IMR-90 (cell line): ENCODE measurements at regions not wholly inside any gene's neighbourhood (a gene's known extent, or its start where the extent isn't known, plus 50 kb on each side); places are given as distances from the start of the nearest gene placed in this dataset.

Source experiments
- ATAC-seq: fragments of 200-7000 bp; cut with Tn5 transposase; 2 replicates; pipeline ENCODE4 v1.9.1; 2020; ENCODE audit warnings: low read depth, mild to moderate bottlenecking, moderate library complexity
- BruUV-seq: library from RNA; stranded (reverse); fragments of 400-500 nt; replicated peaks from 2 replicates; lab custom pipeline; 2021; lab: Mats Ljungman, UMichigan
- CTCF ChIA-PET: fragments of 300-600 bp; formaldehyde crosslinking; extraction: SDS; loops from one replicate; lab custom pipeline; 2021; ENCODE audit warnings: antibody characterized with exemption; lab: Yijun Ruan, JAX
- POLR2A ChIA-PET: fragments of 300-600 bp; sonication (Branson Sonifier 250); formaldehyde crosslinking; loops from one replicate; lab custom pipeline; 2022; ENCODE audit warnings: antibody characterized with exemption; ENCODE audit not compliant: unreplicated experiment; lab: Charles Lee
- DNase-seq: peaks from one replicate; pipeline ENCODE4 v3.0.0; 2013
- H2AFZ ChIP-seq: replicated peaks from 2 replicates; pipeline ENCODE3; 2013; ENCODE audit warnings: low read length, mild to moderate bottlenecking; ENCODE audit not compliant: poor library complexity
- H2AK5ac ChIP-seq: 2 replicates; pipeline ENCODE4 v1.6.1; 2013; ENCODE audit warnings: low read depth, low read length, inconsistent platforms
- H2AK9ac ChIP-seq: replicated peaks from 2 replicates; pipeline ENCODE3; 2013; ENCODE audit warnings: mild to moderate bottlenecking, low read depth, low read length, moderate library complexity; ENCODE audit not compliant: poor library complexity
- H2BK120ac ChIP-seq: 2 replicates; pipeline ENCODE4 v1.6.1; 2013; ENCODE audit warnings: low read depth, low read length, inconsistent platforms
- H2BK15ac ChIP-seq: 3 replicates; pipeline ENCODE4 v1.6.1; 2013; ENCODE audit warnings: low read depth, low read length, inconsistent platforms
- H2BK20ac ChIP-seq: 2 replicates; pipeline ENCODE4 v1.6.1; 2013; ENCODE audit warnings: low read depth, mild to moderate bottlenecking, inconsistent platforms, low read length, moderate library complexity
- H2BK5ac ChIP-seq: 2 replicates; pipeline ENCODE4 v1.6.1; 2013; ENCODE audit warnings: mild to moderate bottlenecking, low read depth, low read length, inconsistent platforms; ENCODE audit not compliant: poor library complexity, severe bottlenecking
- H3K14ac ChIP-seq: replicated peaks from 2 replicates; pipeline ENCODE4 v1.6.1; 2013; ENCODE audit warnings: low read depth, low read length, inconsistent platforms
- H3K18ac ChIP-seq: 2 replicates; pipeline ENCODE4 v1.6.1; 2013; ENCODE audit warnings: low read depth, low read length, control low read depth
- H3K23ac ChIP-seq: 2 replicates; pipeline ENCODE4 v1.6.1; 2013; ENCODE audit warnings: low read depth, low read length, inconsistent platforms
- H3K27ac ChIP-seq: 2 replicates; pipeline ENCODE4 v1.5.1; 2013; ENCODE audit warnings: mild to moderate bottlenecking, control low read depth, low read length; ENCODE audit not compliant: insufficient read depth
- H3K27me3 ChIP-seq: 2 replicates; pipeline ENCODE4 v1.6.1; 2013; ENCODE audit warnings: low read length; ENCODE audit not compliant: control insufficient read depth, insufficient read depth
- H3K36me3 ChIP-seq: 2 replicates; pipeline ENCODE4 v1.6.1; 2013; ENCODE audit warnings: low read length, mixed read lengths; ENCODE audit not compliant: control insufficient read depth, insufficient read depth
- H3K4ac ChIP-seq: 2 replicates; pipeline ENCODE4 v1.6.1; 2013; ENCODE audit warnings: low read depth, low read length, inconsistent platforms
- H3K4me1 ChIP-seq: 2 replicates; pipeline ENCODE4 v1.6.1; 2013; ENCODE audit warnings: low read length, mixed read lengths; ENCODE audit not compliant: control insufficient read depth, insufficient read depth
- H3K4me2 ChIP-seq: 2 replicates; pipeline ENCODE4 v1.6.1; 2013; ENCODE audit warnings: low read depth, mild to moderate bottlenecking, control low read depth, low read length, moderate library complexity
- H3K4me3 ChIP-seq: 2 replicates; pipeline ENCODE4 v1.5.1; 2013; ENCODE audit warnings: low read depth, mild to moderate bottlenecking, control low read depth, low read length, moderate library complexity; ENCODE audit not compliant: insufficient read depth
- H3K56ac ChIP-seq: 2 replicates; pipeline ENCODE4 v1.6.1; 2013; ENCODE audit warnings: low read length, inconsistent platforms; ENCODE audit not compliant: insufficient read depth; ENCODE audit errors: extremely low read depth
- H3K79me1 ChIP-seq, 2 experiments: 2 replicates each; pipeline ENCODE4 v1.6.1; 2013; ENCODE audit warnings: low read length in 2 of 2, inconsistent platforms in 1 of 2, low read depth in 1 of 2
- H3K9ac ChIP-seq: 2 replicates; pipeline ENCODE4 v1.6.1; 2013; ENCODE audit warnings: low read depth, low read length, control low read depth
- H3K9me1 ChIP-seq: 2 replicates; pipeline ENCODE4 v1.6.1; 2013; ENCODE audit warnings: low read length, inconsistent platforms; ENCODE audit not compliant: insufficient read depth
- H3K9me3 ChIP-seq: 2 replicates; pipeline ENCODE4 v1.6.1; 2013; ENCODE audit warnings: low read length; ENCODE audit not compliant: control insufficient read depth, insufficient read depth
- H4K20me1 ChIP-seq: 2 replicates; pipeline ENCODE4 v1.6.1; 2013; ENCODE audit warnings: low read length, inconsistent platforms; ENCODE audit not compliant: insufficient read depth
- H4K5ac ChIP-seq: 2 replicates; pipeline ENCODE4 v1.6.1; 2013; ENCODE audit warnings: mild to moderate bottlenecking, low read depth, low read length, control low read depth
- H4K8ac ChIP-seq, 2 experiments: 2 replicates each; pipeline ENCODE4 v1.6.1; 2013; ENCODE audit warnings: low read depth in 2 of 2, low read length in 2 of 2, control low read depth in 1 of 2, inconsistent platforms in 1 of 2
- H4K91ac ChIP-seq: 2 replicates; pipeline ENCODE4 v1.6.1; 2013; ENCODE audit warnings: low read depth, low read length, inconsistent platforms; ENCODE audit not compliant: insufficient read depth
- BHLHE40 ChIP-seq: fragments of 150-350 bp; IDR thresholded peaks from 2 replicates; pipeline ENCODE4 v1.6.1; 2016; ENCODE audit warnings: mild to moderate bottlenecking, low read depth, low read length
- CEBPB ChIP-seq: IDR thresholded peaks from 2 replicates; pipeline ENCODE4 v1.6.1; 2012; ENCODE audit warnings: low read depth, low read length, improper control_type of control experiment
- CHD1 ChIP-seq: IDR thresholded peaks from 2 replicates; pipeline ENCODE4 v1.6.1; 2012; ENCODE audit warnings: low read depth, low read length, improper control_type of control experiment
- ELK1 ChIP-seq: fragments of 150-350 bp; IDR thresholded peaks from 2 replicates; pipeline ENCODE4 v1.6.1; 2016; ENCODE audit warnings: low read depth, mild to moderate bottlenecking, low read length, moderate library complexity, borderline replicate concordance
- MAFK ChIP-seq: IDR thresholded peaks from 2 replicates; pipeline ENCODE4 v1.6.1; 2012; ENCODE audit warnings: low read depth, low read length, improper control_type of control experiment
- MAZ ChIP-seq: IDR thresholded peaks from 2 replicates; pipeline ENCODE4 v1.6.1; 2012; ENCODE audit warnings: low read depth, mild to moderate bottlenecking, low read length, improper control_type of control experiment, moderate library complexity, borderline replicate concordance
- NFE2L2 ChIP-seq: fragments of 150-350 bp; IDR thresholded peaks from 2 replicates; pipeline ENCODE4 v1.6.1; 2016; ENCODE audit warnings: low read depth, mild to moderate bottlenecking, low read length
- POLR2A ChIP-seq: IDR thresholded peaks from 2 replicates; pipeline ENCODE4 v1.6.1; 2012; ENCODE audit warnings: mild to moderate bottlenecking, low read depth, low read length
- RAD21 ChIP-seq: IDR thresholded peaks from 2 replicates; pipeline ENCODE4 v1.6.1; 2012; ENCODE audit warnings: low read length, improper control_type of control experiment
- RFX5 ChIP-seq: IDR thresholded peaks from 2 replicates; pipeline ENCODE4 v1.8.0; 2012; ENCODE audit warnings: low read depth, mild to moderate bottlenecking, low read length, moderate library complexity
- SMC3 ChIP-seq: fragments of 150-350 bp; IDR thresholded peaks from 2 replicates; pipeline ENCODE4 v1.6.1; 2016; ENCODE audit warnings: low read depth, mild to moderate bottlenecking, antibody characterized with exemption, low read length, moderate library complexity
- USF2 ChIP-seq: fragments of 150-350 bp; IDR thresholded peaks from 2 replicates; pipeline ENCODE4 v1.6.1; 2017; ENCODE audit warnings: mild to moderate bottlenecking, antibody characterized with exemption, low read length, low read depth
- WGBS, 2 experiments: methylation state at CpG; one replicate each; pipeline versions ENCODE4 v1.1.5 to v1.1.7; 2013; ENCODE audit warnings: missing lambda C conversion rate in 2 of 2; ENCODE audit not compliant: insufficient read length in 1 of 2; ENCODE audit errors: extremely low coverage in 2 of 2; 5-methylcytosine and 5-hydroxymethylcytosine counted together
- dilution Hi-C: fragments of 300-500 bp; cut with HindIII; formaldehyde crosslinking; loops from one replicate; pipeline ENCODE4 v1.14.3; 2018; ENCODE audit warnings: low sequenced_read_pairs; ENCODE audit not compliant: unreplicated experiment
- in situ Hi-C: fragments of 300-500 bp; cut with MboI; formaldehyde crosslinking; loops from 3 replicates; pipeline ENCODE4 v1.14.3; 2019; ENCODE audit warnings: low sequenced_read_pairs, inconsistent platforms, mixed read lengths
- intact Hi-C: fragments of 100-400 bp; cut with micrococcal nuclease; formaldehyde crosslinking; loops from 2 replicates; pipeline ENCODE4 v1.10.0; 2022
- TF ChIP-seq, protein P1 (sequence below): conservative IDR thresholded peaks from 2 replicates; pipeline ENCODE4 v1.5.1; 2012; ENCODE audit warnings: mild to moderate bottlenecking, low read depth, low read length, improper control_type of control experiment

DNA sequence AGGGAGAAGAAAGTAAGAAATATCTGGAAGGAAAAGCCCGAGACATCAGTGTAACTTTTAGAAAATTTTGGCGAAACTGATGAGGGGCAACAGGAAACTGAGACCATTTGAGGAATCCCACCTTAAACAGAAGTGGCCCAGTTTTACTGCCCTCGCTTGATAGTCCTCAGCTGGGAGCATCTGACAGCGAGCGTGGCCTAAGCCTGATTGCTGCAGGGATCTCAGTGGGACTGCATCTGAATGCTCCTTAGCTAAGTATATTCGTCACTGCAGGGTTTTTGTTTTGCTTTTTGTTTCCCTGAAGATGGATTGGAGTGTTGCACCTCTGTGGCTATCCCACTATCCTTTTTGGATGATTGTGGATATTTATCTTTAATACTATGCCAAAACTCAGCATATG is 262.7 kb upstream of the KLHL1 start:
- CTCF ChIA-PET, result no interaction called here
- BruUV-seq, result no TSS peak

More for the DNA sequence above, 262.7 kb upstream of the KLHL1 start:
- Histone ChIP-seq H3K9me1 (no peaks in the 10 kb centered on the region), H4K91ac (no peak overlapping the region), H4K8ac (no peak overlapping the region), H3K27me3 (no peaks in the 10 kb centered on the region), H3K4ac (no peak overlapping the region), H3K9me3 (peaks cover 5% of the 10 kb centered on the region; the same call in 1 of the 2 replicates), H3K4me2 (no peak overlapping the region), H3K9ac (no peak overlapping the region), H3K14ac (no peak overlapping the region), H2BK120ac (no peak overlapping the region), H3K4me3 (no peak overlapping the region), H2AFZ (no peak overlapping the region), H3K4me1 (no peaks in the 10 kb centered on the region), H2BK5ac (no peak overlapping the region), H2AK9ac (no peak overlapping the region), H3K56ac (no peak overlapping the region), H4K20me1 (no peaks in the 10 kb centered on the region), H3K79me1 (no peaks in the 10 kb centered on the region), H3K18ac (no peak overlapping the region), H3K36me3 (no peaks in the 10 kb centered on the region), H2BK15ac (no peak overlapping the region), H3K23ac (no peak overlapping the region), H3K27ac (no peak overlapping the region), H4K5ac (no peak overlapping the region), H2AK5ac (no peak overlapping the region), H2BK20ac (no peak overlapping the region)
- dilution Hi-C loops, result no loop called here
- TF ChIP-seq MAFK (no peak), SMC3 (no peak), RFX5 (no peak), CEBPB (no peak), NFE2L2 (no peak), CHD1 (no peak), MAZ (no peak), USF2 (no peak), ELK1 (no peak), RAD21 (no peak), POLR2A (no peak), BHLHE40 (no peak)
- TF ChIP-seq, protein P1, sequence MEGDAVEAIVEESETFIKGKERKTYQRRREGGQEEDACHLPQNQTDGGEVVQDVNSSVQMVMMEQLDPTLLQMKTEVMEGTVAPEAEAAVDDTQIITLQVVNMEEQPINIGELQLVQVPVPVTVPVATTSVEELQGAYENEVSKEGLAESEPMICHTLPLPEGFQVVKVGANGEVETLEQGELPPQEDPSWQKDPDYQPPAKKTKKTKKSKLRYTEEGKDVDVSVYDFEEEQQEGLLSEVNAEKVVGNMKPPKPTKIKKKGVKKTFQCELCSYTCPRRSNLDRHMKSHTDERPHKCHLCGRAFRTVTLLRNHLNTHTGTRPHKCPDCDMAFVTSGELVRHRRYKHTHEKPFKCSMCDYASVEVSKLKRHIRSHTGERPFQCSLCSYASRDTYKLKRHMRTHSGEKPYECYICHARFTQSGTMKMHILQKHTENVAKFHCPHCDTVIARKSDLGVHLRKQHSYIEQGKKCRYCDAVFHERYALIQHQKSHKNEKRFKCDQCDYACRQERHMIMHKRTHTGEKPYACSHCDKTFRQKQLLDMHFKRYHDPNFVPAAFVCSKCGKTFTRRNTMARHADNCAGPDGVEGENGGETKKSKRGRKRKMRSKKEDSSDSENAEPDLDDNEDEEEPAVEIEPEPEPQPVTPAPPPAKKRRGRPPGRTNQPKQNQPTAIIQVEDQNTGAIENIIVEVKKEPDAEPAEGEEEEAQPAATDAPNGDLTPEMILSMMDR, result no peak
- POLR2A ChIA-PET, result no interaction called here
- DNase-seq (no peak), ATAC-seq (no peak)
- in situ Hi-C loops, result no loop called here
- intact Hi-C loops, result no loop called here
- WGBS, 2 experiments, result no CpG with 5 or more reads among the region's 6 CpGs
